HFF-Myc (cell line): ENCODE measurements at regions not wholly inside any gene's neighbourhood (a gene's known extent, or its start where the extent isn't known, plus 50 kb on each side); places are given as distances from the start of the nearest gene placed in this dataset.

Source experiments
- DNase-seq: peaks from one replicate; pipeline ENCODE4 v3.0.0-alpha.2; 2011; ENCODE audit warnings: low read depth; ENCODE audit errors: extremely low read depth
- H3K4me3 ChIP-seq: replicated peaks from 2 replicates; pipeline ENCODE4 v1.5.1; 2011; ENCODE audit warnings: low read depth, mild to moderate bottlenecking, control low read depth, low read length
- TF ChIP-seq, protein P1 (sequence below): IDR thresholded peaks from 2 replicates; pipeline ENCODE4 v1.5.1; 2012; ENCODE audit warnings: mild to moderate bottlenecking, low read depth, low read length, control low read depth; ENCODE audit errors: missing control alignments

DNA sequence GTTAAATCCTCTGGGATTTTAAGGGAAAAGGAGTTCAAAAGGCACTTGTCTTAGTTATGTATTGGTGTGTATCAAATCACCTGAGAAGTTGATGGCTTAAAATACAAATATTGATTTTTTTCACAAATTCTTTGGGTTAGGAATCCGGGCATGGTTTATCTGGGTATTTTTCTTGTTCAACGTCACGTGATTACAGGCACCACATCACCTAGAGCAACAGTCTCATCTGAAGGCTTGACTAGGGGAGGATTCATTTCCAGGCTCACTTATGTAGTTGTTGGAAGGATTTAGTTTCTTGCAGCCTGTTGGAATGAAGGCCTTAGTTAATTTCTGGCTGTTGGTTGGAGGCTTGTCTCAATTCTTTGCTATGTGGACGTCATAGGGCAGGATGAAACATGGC is 326.1 kb downstream of the STIM2 start:
- DNase-seq = no peak
- H3K4me3 ChIP-seq = no peak overlapping the region
- TF ChIP-seq, protein P1, sequence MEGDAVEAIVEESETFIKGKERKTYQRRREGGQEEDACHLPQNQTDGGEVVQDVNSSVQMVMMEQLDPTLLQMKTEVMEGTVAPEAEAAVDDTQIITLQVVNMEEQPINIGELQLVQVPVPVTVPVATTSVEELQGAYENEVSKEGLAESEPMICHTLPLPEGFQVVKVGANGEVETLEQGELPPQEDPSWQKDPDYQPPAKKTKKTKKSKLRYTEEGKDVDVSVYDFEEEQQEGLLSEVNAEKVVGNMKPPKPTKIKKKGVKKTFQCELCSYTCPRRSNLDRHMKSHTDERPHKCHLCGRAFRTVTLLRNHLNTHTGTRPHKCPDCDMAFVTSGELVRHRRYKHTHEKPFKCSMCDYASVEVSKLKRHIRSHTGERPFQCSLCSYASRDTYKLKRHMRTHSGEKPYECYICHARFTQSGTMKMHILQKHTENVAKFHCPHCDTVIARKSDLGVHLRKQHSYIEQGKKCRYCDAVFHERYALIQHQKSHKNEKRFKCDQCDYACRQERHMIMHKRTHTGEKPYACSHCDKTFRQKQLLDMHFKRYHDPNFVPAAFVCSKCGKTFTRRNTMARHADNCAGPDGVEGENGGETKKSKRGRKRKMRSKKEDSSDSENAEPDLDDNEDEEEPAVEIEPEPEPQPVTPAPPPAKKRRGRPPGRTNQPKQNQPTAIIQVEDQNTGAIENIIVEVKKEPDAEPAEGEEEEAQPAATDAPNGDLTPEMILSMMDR = no peak

DNA sequence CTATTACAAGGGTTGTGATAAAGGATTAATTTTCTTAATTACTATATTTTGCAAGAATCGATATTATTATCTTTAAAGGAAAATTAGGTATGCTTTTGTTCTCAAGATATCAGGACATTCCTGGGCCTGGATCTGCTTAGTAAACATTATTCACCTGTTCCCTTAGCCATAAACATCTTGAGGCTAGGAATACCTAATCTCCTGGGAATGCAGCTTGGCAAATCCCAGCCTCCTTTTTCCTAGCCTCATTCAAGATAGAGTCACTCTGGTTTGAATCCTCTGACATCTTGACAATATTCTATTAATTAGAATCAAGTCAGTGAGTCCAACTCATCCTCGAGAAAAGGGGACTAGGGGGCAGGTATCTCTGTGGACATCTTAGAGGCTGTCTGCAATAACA is 327.1 kb downstream of the STIM2 start:
- DNase-seq = no peak
- no peak overlapping the region for H3K4me3 ChIP-seq
- TF ChIP-seq, protein P1 = no peak

DNA sequence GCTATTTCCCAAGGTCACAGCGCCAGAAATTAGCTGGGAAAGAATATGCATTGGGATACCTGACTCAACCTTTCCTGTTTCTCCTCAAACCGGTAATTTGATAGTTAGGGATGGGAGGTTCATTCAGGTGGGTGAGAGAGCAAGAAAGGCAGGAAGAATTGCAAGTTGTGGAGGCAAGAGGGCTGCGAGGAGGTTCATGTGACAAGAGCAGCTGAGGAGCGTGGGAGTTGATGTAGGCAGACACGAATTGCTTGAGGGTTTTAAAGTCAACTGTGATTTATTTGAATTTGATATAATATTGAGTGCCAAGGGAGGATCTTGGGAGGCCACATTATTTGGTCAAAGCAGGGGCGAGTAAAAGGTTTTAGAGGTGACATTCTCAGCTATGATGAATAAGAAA is 329.0 kb downstream of the STIM2 start:
- no peak for DNase-seq
- TF ChIP-seq, protein P1 = no peak
- H3K4me3 ChIP-seq = no peak overlapping the region

DNA sequence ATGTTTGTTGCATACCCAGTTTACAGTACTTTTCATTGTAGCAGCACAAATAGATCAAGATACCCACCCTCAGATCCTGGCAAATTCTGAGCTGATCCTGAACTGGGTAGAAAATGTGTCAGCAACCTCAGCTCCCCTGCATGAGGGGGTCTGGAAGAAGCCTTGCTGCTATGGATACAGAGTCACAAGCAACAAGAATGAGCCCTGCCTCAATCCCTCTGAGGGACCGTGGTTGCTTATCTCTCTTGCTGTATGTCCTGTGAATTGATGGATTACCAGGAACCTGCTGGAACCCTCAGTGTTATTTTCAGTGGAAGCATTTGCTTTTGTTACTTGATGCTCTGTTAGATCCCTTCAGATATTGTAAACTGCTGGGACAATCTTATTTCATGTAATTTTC is 331.0 kb downstream of the STIM2 start:
- DNase-seq = no peak
- TF ChIP-seq, protein P1 = no peak
- H3K4me3 ChIP-seq = no peak overlapping the region

DNA sequence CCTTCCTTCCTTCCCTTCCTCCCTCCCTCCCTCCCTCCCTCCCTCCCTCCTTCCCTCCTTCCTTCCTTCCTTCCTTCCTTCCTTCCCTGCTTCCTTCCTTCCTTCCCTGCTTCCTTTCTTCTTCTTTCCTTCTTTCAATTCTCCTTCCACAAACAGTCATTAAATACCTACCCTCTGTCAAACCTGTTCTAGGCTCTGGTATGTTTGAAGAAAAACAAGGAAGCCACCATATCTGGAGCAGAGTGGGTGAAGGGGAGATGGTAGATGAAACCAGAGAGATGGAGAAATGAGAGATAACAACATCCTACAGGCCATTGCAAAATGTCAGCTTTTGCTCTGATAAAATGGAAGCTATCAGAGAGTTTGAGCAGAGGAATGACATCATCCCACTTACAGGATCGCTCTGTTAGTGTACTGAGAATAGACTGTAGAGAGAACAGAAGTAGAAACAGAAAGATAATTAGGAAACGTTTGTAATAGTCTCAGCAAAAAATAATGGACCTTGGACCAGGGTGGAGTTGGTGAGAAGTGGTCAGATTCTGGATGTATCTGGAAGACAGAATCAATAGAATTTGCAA is 334.0 kb downstream of the STIM2 start:
- H3K4me3 ChIP-seq = no peak overlapping the region
- TF ChIP-seq, protein P1 = no peak
- no peak for DNase-seq

DNA sequence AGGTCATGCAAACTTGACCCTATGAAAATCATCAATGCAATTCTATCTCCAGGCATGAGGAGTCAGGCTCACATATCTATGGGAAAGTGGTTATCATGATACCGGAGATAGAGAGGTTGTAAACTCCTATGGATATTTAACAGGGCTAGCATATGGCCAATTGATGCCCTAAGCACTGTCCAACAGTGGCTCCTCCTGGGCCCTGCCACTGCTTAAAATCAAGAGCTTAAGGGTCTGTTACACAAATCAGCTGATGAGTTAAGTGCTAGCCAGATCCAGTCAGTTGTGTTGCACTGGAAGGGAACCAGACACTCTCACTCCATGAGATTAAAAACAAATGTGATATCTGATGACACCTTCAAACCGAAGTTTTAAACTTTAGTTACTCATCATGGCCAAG is 337.6 kb downstream of the STIM2 start:
- H3K4me3 ChIP-seq = no peak overlapping the region
- TF ChIP-seq, protein P1 = no peak
- DNase-seq = no peak

DNA sequence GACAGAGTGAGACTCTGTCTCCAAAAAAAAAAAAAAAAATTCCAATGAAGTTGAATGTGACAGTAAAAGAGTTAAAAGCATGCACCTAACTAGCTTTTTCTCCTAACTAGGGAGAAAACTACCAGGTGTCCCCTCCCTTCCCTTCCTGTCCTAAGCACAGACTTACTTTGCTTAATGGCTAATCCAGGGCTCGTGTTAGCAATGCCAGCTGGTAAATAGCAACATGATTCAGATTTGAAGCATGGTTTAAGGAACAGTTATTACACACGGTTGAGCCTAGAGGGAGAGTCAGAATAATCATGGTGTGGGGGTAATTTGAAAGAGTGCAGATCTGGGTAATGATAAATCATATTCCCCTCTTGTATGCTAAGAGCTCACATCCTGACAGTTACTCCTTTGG is 338.3 kb downstream of the STIM2 start:
- H3K4me3 ChIP-seq = no peak overlapping the region
- no peak for DNase-seq
- TF ChIP-seq, protein P1 = no peak
